DND-41 (cell line): ENCODE measurements at regions not wholly inside any gene's neighbourhood (a gene's known extent, or its start where the extent isn't known, plus 50 kb on each side); places are given as distances from the start of the nearest gene placed in this dataset.

Source experiments
- ATAC-seq: fragments of 200-7000 bp; cut with Tn5 transposase; 3 replicates; pipeline ENCODE4 v1.9.1; 2021; ENCODE audit warnings: low read depth; ENCODE audit not compliant: insufficient read depth
- DNase-seq: peaks from one replicate; pipeline ENCODE4 v3.0.0-alpha.2; 2020
- H2AFZ ChIP-seq: 2 replicates; pipeline ENCODE4 v1.6.0; 2012; ENCODE audit warnings: low read depth, low read length
- H3K27ac ChIP-seq: 2 replicates; pipeline ENCODE4 v1.5.1; 2012; ENCODE audit warnings: low read length, inconsistent platforms
- H3K27me3 ChIP-seq: fragments of 200-600 bp; sonication (generic); 2 replicates; pipeline ENCODE4 v1.6.0; 2012; ENCODE audit warnings: low read length, mild to moderate bottlenecking, inconsistent platforms; ENCODE audit not compliant: insufficient read depth, poor library complexity
- H3K36me3 ChIP-seq: 2 replicates; pipeline ENCODE4 v1.5.1; 2012; ENCODE audit warnings: low read length, inconsistent platforms; ENCODE audit not compliant: insufficient read depth
- H3K4me1 ChIP-seq: 2 replicates; pipeline ENCODE4 v1.5.1; 2012; ENCODE audit warnings: mild to moderate bottlenecking, low read length; ENCODE audit not compliant: insufficient read depth
- H3K4me2 ChIP-seq: 2 replicates; pipeline ENCODE4 v1.6.0; 2012; ENCODE audit warnings: mild to moderate bottlenecking, moderate library complexity, low read length, inconsistent platforms; ENCODE audit not compliant: insufficient read depth
- H3K4me3 ChIP-seq, 2 experiments: fragments of 200-600 bp in 1 of 2; shearing (Covaris generic) in 1 of 2; 2 replicates each; pipeline ENCODE4 v1.5.1; 2012 to 2016; ENCODE audit warnings: inconsistent platforms in 2 of 2, low read length in 2 of 2, mild to moderate bottlenecking in 2 of 2, low read depth in 1 of 2, moderate library complexity in 1 of 2
- H3K79me2 ChIP-seq: 2 replicates; pipeline ENCODE4 v1.6.0; 2012; ENCODE audit warnings: low read length, inconsistent platforms; ENCODE audit not compliant: insufficient read depth
- H3K9ac ChIP-seq: 2 replicates; pipeline ENCODE4 v1.6.0; 2012; ENCODE audit warnings: low read depth, mild to moderate bottlenecking, inconsistent platforms, low read length, moderate library complexity
- H3K9me3 ChIP-seq: 2 replicates; pipeline ENCODE4 v1.5.1; 2012; ENCODE audit warnings: low read length, moderate library complexity, mild to moderate bottlenecking, inconsistent platforms; ENCODE audit not compliant: insufficient read depth, severe bottlenecking
- H4K20me1 ChIP-seq: 2 replicates; pipeline ENCODE4 v1.6.0; 2012; ENCODE audit warnings: low read length; ENCODE audit not compliant: insufficient read depth
- CTCF ChIP-seq: IDR thresholded peaks from 2 replicates; pipeline ENCODE4 v1.5.1; 2012; ENCODE audit warnings: borderline replicate concordance, low read length, moderate library complexity, mild to moderate bottlenecking; ENCODE audit not compliant: poor library complexity, severe bottlenecking; ENCODE audit errors: extremely low read depth
- EZH2 ChIP-seq: IDR thresholded peaks from 3 replicates; pipeline ENCODE4 v1.6.1; 2012; ENCODE audit warnings: borderline replicate concordance, low read depth, mild to moderate bottlenecking, moderate library complexity, low read length, inconsistent platforms; ENCODE audit not compliant: severe bottlenecking

GRCh38 chr7:106588422-106589197 is 72.3 kb downstream of the CCDC71L start:
- H3K9ac ChIP-seq, result no peak overlapping the region
- no peak overlapping the region for H2AFZ ChIP-seq
- H3K4me2 ChIP-seq, result no peak overlapping the region
- H3K27me3 ChIP-seq, result no peaks in the 10 kb centered on the region
- H3K9me3 ChIP-seq, result no peaks in the 10 kb centered on the region
- ATAC-seq (no peak), DNase-seq (no peak)
- H3K79me2 ChIP-seq, result no peaks in the 10 kb centered on the region
- no peaks in the 10 kb centered on the region for H4K20me1 ChIP-seq
- no peaks in the 10 kb centered on the region for H3K36me3 ChIP-seq
- TF ChIP-seq EZH2 (no peak), CTCF (no peak)
- no peak overlapping the region for H3K4me3 ChIP-seq
- H3K27ac ChIP-seq, result no peak overlapping the region
- H3K4me1 ChIP-seq, result no peaks in the 10 kb centered on the region

DNA sequence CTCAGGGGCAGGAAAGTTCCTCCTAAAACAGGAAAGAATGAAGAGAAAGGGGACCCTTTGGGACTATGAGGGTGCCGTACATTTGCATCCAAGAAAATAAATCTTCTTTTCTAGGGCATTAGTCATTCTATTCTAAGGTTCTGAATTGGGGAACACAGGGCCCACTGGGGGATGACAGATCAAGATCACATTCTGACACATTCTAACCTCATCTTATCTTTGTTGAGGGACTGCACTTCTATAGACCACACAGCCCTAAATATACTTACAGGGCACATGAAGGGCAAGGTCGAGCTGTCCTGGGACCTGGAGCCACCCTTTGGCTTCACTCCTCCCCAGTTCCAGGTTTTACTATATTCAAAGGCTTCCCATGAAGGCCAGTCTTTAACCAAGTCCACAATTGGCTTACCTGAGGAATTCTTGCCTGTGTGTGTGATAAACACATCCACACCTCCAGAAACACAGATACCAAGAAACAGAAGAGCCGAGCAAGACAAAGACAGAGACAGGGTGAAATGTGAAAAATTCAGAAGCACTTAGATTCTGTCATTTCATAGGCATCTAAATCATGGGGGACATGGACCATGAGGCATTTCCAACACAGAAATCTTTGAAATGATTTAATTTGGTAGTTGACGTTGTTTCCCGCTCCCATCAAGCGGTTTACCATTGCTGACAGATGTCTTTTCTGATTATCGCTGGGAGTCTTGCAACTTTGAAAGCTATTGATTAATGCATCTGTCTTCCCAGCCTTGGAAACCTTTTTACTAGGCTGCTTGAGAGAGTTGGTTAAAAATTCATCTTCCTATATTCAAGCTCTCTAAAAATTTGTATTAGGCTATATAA is 75.8 kb downstream of the CCDC71L start:
- ATAC-seq, result no peak
- H2AFZ ChIP-seq, result no peak overlapping the region
- TF ChIP-seq EZH2, result no peak
- no peak for TF ChIP-seq CTCF

GRCh38 chr7:106583706-106584690 is 77.0 kb downstream of the CCDC71L start:
- no peaks in the 10 kb centered on the region for H3K79me2 ChIP-seq
- H3K27ac ChIP-seq, result no peak overlapping the region
- no peaks in the 10 kb centered on the region for H3K9me3 ChIP-seq
- DNase-seq (no peak), ATAC-seq (no peak)
- H3K36me3 ChIP-seq, result no peaks in the 10 kb centered on the region
- no peak overlapping the region for H2AFZ ChIP-seq
- no peak overlapping the region for H3K9ac ChIP-seq
- no peaks in the 10 kb centered on the region for H3K4me1 ChIP-seq
- no peak overlapping the region for H3K4me2 ChIP-seq
- H3K27me3 ChIP-seq, result no peaks in the 10 kb centered on the region
- H4K20me1 ChIP-seq, result no peaks in the 10 kb centered on the region
- TF ChIP-seq CTCF (no peak), EZH2 (no peak)
- H3K4me3 ChIP-seq, result no peak overlapping the region

More for the DNA sequence above, 75.8 kb downstream of the CCDC71L start:
- no peak overlapping the region for H3K9ac ChIP-seq
- no peaks in the 10 kb centered on the region for H3K27me3 ChIP-seq
- H3K79me2 ChIP-seq, result no peaks in the 10 kb centered on the region
- no peak for DNase-seq
- H4K20me1 ChIP-seq, result no peaks in the 10 kb centered on the region
- no peak overlapping the region for H3K4me2 ChIP-seq
- no peak overlapping the region for H3K27ac ChIP-seq
- H3K4me1 ChIP-seq, result no peaks in the 10 kb centered on the region
- no peaks in the 10 kb centered on the region for H3K36me3 ChIP-seq
- H3K9me3 ChIP-seq, result no peaks in the 10 kb centered on the region
- H3K4me3 ChIP-seq, result no peak overlapping the region
